ENCODE measurements at regions not wholly inside any gene's neighbourhood (a gene's known extent, or its start where the extent isn't known, plus 50 kb on each side); places are given as distances from the start of the nearest gene placed in this dataset.

DNA sequence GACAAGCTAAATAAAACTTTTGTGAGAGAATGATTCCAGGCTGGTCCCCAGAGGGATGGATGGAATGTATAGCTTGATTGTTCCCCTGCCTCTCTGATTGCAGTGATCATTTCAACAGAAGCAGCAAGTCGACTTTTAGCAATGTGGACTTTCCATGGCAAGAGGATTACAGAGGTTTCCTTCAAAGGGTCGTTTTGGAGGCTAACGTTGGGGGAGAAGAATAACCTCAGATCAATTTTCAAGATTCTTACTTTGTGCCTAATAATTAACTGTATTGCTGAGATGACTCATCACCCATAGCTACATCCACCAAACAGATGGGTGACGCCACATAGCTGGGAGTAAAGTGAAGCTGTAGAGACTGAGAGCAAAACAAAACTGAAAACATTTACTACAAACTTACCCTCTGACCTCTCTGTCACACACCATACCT is 79.9 kb downstream of the GTPBP8 start:
- Histone ChIP-seq H3K27ac (ENCODE audit: low read depth, low read length) (no peak overlapping the region), H3K9me3 (ENCODE audit: control insufficient read depth in 1 of 2, insufficient read depth in 1 of 2, low read depth in 1 of 2, low read length in 2 of 2) (no peaks in the 10 kb centered on the region), H3K9me2 (ENCODE audit: insufficient read depth) (no peaks in the 10 kb centered on the region), H2AFZ (ENCODE audit: low read depth, low read length, poor library complexity, severe bottlenecking) (no peak overlapping the region), H3K79me2 (ENCODE audit: insufficient read depth, low read length) (no peaks in the 10 kb centered on the region), H3K27me3 (ENCODE audit: insufficient read depth, low read length) (no peaks in the 10 kb centered on the region), H3K4me1 (ENCODE audit: control insufficient read depth in 1 of 2, insufficient read depth in 2 of 2, low read length in 2 of 2) (peaks cover 0 to 6% of the 10 kb centered on the region in 2 experiments; a peak in 1 of 4 replicates), H3K9ac (ENCODE audit: low read length) (no peak overlapping the region), H3K4me3 (replicated peaks in 1 of 2; ENCODE audit: low read depth in 1 of 2, low read length in 2 of 2) (no peak overlapping the region), H3K4me2 (ENCODE audit: low read length) (no peak overlapping the region), H4K20me1 (ENCODE audit: insufficient read depth) (no peaks in the 10 kb centered on the region), H3K36me3 (ENCODE audit: control insufficient read depth in 1 of 2, insufficient read depth in 2 of 2, low read length in 2 of 2) (no peaks in the 10 kb centered on the region)
- DNase-seq (ENCODE audit: low read depth, low spot score) (no peak), ATAC-seq (0 out of 2 replicates have a peak, but pooled peaks have one; percentile 17)
- POLR2A ChIA-PET, result no interaction called here
- RAD21 ChIA-PET (ENCODE audit: low non-redundant PET in 1 of 2, low total read pairs in 2 of 2, uncharacterized antibody in 2 of 2, unreplicated experiment in 2 of 2), result no interaction called here
- TF ChIP-seq CBX3 (IDR thresholded peaks at IDR 0.05; ENCODE audit: low read depth) (no peak), SIN3A (IDR thresholded peaks at IDR 0.05; ENCODE audit: low read depth) (no peak), SRF (IDR thresholded peaks at IDR 0.05; ENCODE audit: low read depth) (no peak)
- TF ChIP-seq, protein P1, sequence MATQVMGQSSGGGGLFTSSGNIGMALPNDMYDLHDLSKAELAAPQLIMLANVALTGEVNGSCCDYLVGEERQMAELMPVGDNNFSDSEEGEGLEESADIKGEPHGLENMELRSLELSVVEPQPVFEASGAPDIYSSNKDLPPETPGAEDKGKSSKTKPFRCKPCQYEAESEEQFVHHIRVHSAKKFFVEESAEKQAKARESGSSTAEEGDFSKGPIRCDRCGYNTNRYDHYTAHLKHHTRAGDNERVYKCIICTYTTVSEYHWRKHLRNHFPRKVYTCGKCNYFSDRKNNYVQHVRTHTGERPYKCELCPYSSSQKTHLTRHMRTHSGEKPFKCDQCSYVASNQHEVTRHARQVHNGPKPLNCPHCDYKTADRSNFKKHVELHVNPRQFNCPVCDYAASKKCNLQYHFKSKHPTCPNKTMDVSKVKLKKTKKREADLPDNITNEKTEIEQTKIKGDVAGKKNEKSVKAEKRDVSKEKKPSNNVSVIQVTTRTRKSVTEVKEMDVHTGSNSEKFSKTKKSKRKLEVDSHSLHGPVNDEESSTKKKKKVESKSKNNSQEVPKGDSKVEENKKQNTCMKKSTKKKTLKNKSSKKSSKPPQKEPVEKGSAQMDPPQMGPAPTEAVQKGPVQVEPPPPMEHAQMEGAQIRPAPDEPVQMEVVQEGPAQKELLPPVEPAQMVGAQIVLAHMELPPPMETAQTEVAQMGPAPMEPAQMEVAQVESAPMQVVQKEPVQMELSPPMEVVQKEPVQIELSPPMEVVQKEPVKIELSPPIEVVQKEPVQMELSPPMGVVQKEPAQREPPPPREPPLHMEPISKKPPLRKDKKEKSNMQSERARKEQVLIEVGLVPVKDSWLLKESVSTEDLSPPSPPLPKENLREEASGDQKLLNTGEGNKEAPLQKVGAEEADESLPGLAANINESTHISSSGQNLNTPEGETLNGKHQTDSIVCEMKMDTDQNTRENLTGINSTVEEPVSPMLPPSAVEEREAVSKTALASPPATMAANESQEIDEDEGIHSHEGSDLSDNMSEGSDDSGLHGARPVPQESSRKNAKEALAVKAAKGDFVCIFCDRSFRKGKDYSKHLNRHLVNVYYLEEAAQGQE (IDR thresholded peaks at IDR 0.05; ENCODE audit: low read depth), result no peak
- TF ChIP-seq, protein P2, sequence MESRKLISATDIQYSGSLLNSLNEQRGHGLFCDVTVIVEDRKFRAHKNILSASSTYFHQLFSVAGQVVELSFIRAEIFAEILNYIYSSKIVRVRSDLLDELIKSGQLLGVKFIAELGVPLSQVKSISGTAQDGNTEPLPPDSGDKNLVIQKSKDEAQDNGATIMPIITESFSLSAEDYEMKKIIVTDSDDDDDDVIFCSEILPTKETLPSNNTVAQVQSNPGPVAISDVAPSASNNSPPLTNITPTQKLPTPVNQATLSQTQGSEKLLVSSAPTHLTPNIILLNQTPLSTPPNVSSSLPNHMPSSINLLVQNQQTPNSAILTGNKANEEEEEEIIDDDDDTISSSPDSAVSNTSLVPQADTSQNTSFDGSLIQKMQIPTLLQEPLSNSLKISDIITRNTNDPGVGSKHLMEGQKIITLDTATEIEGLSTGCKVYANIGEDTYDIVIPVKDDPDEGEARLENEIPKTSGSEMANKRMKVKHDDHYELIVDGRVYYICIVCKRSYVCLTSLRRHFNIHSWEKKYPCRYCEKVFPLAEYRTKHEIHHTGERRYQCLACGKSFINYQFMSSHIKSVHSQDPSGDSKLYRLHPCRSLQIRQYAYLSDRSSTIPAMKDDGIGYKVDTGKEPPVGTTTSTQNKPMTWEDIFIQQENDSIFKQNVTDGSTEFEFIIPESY (IDR thresholded peaks at IDR 0.05; ENCODE audit: extremely low read depth, insufficient replicate concordance, low read length), result no peak
- BruUV-seq (replicated peaks), result no TSS peak
- intact Hi-C loops (cut with micrococcal nuclease), result no loop called here
- CTCF ChIA-PET, result interaction anchor here (1.8 kb wide), 1 partner anchor 218 kb away, joined by 4 read pairs; no protein-coding TSS in a partner anchor
